PC-3 (cell line): ENCODE measurements at regions not wholly inside any gene's neighbourhood (a gene's known extent, or its start where the extent isn't known, plus 50 kb on each side); places are given as distances from the start of the nearest gene placed in this dataset.

ENCODE experiments used
- EZH2 ChIP-seq: fragments of 300-600 bp; sonication (generic); IDR thresholded peaks from one replicate; pipeline ENCODE4 v1.6.1; 2017; ENCODE audit warnings: antibody characterized with exemption, mild to moderate bottlenecking, low read length; ENCODE audit not compliant: unreplicated experiment
- EZH2phosphoT487 ChIP-seq: fragments of 300-600 bp; sonication (generic); IDR thresholded peaks from 2 replicates; pipeline ENCODE4 v1.6.1; 2018; ENCODE audit warnings: mild to moderate bottlenecking, antibody characterized with exemption, low read length, borderline replicate concordance
- TF ChIP-seq, protein P1 (sequence below): fragments of 300-600 bp; sonication (generic); conservative IDR thresholded peaks from 2 replicates; pipeline ENCODE4 v1.5.1; 2017; ENCODE audit warnings: antibody characterized with exemption, low read depth, mild to moderate bottlenecking, low read length

DNA sequence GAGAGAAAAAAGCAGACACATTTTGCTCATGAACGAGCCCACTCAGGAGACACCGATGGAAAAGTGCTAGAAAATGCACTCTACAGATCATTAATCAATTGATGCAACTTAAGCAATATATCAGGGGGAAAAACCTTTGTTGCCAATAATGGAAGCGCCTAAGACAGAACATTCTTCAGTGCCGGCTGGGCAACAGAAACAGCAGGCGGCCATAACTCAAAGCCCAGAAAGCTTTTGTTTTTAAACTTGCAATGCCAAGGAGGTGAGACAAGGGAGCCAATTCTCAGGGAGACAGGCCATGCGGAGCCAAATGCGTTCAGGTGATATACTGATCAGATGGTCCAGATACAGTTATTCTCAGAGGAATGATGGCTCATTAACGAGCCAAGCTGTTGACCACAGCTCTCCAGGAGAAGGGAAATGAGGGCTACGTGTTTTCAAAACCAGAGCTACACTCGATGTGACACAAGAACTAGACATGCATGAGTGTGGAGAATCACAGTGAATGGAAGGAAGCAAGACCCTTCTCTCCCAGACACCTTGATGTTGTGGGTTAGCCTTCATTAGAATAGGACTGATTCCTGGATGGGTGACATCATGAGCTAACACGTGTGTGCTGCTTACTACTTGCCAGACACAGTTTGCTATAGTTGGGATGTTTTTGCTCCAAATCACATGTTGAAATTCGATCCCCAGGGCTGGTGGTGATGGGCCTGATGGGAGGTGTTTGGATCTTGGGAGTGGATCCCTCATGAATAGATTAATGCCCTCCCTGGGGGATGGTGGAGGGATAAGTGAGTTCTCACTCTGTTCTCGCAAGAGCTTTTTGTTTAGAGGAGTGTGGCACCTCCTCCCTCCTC, 79.1 kb upstream of the KCNMA1 start:
- TF ChIP-seq, protein P1, sequence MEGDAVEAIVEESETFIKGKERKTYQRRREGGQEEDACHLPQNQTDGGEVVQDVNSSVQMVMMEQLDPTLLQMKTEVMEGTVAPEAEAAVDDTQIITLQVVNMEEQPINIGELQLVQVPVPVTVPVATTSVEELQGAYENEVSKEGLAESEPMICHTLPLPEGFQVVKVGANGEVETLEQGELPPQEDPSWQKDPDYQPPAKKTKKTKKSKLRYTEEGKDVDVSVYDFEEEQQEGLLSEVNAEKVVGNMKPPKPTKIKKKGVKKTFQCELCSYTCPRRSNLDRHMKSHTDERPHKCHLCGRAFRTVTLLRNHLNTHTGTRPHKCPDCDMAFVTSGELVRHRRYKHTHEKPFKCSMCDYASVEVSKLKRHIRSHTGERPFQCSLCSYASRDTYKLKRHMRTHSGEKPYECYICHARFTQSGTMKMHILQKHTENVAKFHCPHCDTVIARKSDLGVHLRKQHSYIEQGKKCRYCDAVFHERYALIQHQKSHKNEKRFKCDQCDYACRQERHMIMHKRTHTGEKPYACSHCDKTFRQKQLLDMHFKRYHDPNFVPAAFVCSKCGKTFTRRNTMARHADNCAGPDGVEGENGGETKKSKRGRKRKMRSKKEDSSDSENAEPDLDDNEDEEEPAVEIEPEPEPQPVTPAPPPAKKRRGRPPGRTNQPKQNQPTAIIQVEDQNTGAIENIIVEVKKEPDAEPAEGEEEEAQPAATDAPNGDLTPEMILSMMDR = no peak
- no peak for TF ChIP-seq EZH2
- TF ChIP-seq EZH2phosphoT487 = no peak
